Thoracic aorta (tissue), 2 donors: ENCODE measurements at regions not wholly inside any gene's neighbourhood (a gene's known extent, or its start where the extent isn't known, plus 50 kb on each side); places are given as distances from the start of the nearest gene placed in this dataset.

Experiments
- ATAC-seq: fragments of 150-250 bp; one replicate; pipeline ENCODE4 v1.8.0; 2017; ENCODE audit warnings: low read depth; ENCODE audit not compliant: insufficient number of reproducible peaks, low FRiP score
- DNase-seq: peaks from one replicate; pipeline ENCODE4 v3.0.0-alpha.2; 2020; ENCODE audit warnings: low spot score
- H3K27ac ChIP-seq, 2 donors: fragments of 200-600 bp; sonication (generic); 1 replicate in 1 of 2; 2 replicates in 1 of 2; pipeline ENCODE4 v1.5.1; 2016; ENCODE audit warnings: mild to moderate bottlenecking in 2 of 2, moderate library complexity in 2 of 2
- H3K27me3 ChIP-seq: fragments of 200-600 bp; sonication (generic); replicated peaks from 2 replicates; pipeline ENCODE4 v1.6.0; 2016; ENCODE audit warnings: mild to moderate bottlenecking; ENCODE audit not compliant: insufficient read depth
- H3K36me3 ChIP-seq: fragments of 200-600 bp; sonication (generic); one replicate; pipeline ENCODE4 v1.5.1; 2016
- H3K4me1 ChIP-seq, 2 donors: fragments of 200-600 bp; sonication (generic); 1 replicate in 1 of 2; 2 replicates in 1 of 2; pipeline versions ENCODE4 v1.5.1 to v1.6.0; 2016; ENCODE audit warnings: low read depth in 2 of 2, mild to moderate bottlenecking in 1 of 2; ENCODE audit not compliant: control insufficient read depth in 1 of 2
- H3K4me3 ChIP-seq: fragments of 200-600 bp; sonication (generic); 2 replicates; pipeline ENCODE4 v1.5.1; 2016; ENCODE audit warnings: mild to moderate bottlenecking
- H3K9me3 ChIP-seq: fragments of 200-600 bp; sonication (generic); 2 replicates; pipeline ENCODE4 v1.5.1; 2016
- TF ChIP-seq, protein P1 (sequence below): fragments of 200-600 bp; sonication (generic); IDR thresholded peaks from one replicate; pipeline ENCODE4 v1.5.1; 2019; ENCODE audit warnings: antibody characterized with exemption

DNA sequence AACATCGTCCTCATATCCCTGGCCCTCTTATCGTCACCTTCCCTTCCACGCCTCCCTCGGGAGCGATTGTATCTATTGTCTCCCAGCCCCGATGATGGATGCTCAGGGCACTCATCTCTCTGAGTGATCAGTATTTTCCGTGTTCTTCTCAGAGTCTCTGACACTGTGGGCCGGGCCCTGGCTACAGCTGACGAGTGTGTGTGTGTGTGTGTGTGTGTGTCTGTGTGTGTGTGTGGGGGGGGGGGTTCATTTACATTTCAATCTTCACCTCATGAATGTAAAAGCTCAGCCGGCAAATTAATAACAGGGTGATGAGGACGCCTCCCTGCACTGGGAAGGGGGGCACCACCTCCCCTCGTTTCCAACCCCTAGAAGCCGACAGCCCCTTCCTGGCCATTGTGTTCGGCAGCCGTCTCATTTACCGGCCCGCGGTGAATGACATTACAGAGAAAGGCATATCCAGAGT is 159.5 kb downstream of the SHOX start:
- Histone ChIP-seq H3K4me3 (no peak overlapping the region), H3K36me3 (no peaks in the 10 kb centered on the region), H3K4me1 (no peaks in the 10 kb centered on the region), H3K27ac (no peak overlapping the region), H3K27me3 (no peaks in the 10 kb centered on the region), H3K9me3 (no peaks in the 10 kb centered on the region)
- TF ChIP-seq, protein P1, sequence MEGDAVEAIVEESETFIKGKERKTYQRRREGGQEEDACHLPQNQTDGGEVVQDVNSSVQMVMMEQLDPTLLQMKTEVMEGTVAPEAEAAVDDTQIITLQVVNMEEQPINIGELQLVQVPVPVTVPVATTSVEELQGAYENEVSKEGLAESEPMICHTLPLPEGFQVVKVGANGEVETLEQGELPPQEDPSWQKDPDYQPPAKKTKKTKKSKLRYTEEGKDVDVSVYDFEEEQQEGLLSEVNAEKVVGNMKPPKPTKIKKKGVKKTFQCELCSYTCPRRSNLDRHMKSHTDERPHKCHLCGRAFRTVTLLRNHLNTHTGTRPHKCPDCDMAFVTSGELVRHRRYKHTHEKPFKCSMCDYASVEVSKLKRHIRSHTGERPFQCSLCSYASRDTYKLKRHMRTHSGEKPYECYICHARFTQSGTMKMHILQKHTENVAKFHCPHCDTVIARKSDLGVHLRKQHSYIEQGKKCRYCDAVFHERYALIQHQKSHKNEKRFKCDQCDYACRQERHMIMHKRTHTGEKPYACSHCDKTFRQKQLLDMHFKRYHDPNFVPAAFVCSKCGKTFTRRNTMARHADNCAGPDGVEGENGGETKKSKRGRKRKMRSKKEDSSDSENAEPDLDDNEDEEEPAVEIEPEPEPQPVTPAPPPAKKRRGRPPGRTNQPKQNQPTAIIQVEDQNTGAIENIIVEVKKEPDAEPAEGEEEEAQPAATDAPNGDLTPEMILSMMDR: no peak
- DNase-seq (no peak), ATAC-seq (no peak)

DNA sequence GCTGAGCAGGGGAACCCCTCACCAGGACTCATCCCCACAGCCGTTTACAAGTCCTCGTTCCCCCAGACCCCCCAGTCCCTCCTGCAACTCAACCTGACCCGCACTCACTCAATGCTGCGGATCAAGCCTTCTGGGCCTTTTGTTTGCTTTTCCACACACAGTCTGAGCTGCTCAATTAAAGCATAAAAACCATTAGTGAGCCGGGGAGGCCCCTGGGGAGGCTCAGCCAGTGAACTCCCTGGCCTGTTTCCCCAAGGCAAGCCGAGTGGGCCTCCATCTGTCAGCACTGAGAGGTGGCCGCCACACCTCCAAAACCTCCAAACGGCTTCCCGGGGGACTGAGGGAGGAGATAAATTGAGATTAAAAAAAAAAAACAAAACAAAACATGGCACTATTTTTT is 158.5 kb downstream of the SHOX start:
- Histone ChIP-seq H3K9me3 (no peaks in the 10 kb centered on the region), H3K27me3 (no peaks in the 10 kb centered on the region), H3K27ac (no peak overlapping the region), H3K4me3 (no peak overlapping the region), H3K4me1 (no peaks in the 10 kb centered on the region), H3K36me3 (no peaks in the 10 kb centered on the region)
- TF ChIP-seq, protein P1: no peak
- DNase-seq (no peak), ATAC-seq (no peak)

DNA sequence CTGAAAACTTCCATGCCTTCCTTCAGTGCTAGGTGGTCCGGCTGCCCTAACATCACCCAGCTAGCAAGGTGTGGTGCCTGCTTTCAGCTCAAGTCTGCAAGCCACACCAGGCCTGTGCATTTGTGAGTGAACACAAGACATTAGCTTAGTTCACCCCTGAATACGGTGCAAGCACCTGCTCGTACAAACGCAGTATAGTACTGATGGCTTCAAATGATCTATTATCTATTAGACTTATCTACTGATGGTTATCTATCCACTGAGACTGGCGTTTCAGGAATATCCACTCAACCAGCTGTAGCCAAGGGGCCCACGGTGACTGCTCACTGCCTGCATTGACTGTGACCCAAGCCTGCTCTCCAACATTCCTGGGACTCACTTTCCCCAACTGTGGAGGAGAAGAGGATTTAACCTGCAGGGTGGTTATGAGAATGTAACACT is 155.9 kb downstream of the SHOX start:
- Histone ChIP-seq H3K27me3 (no peaks in the 10 kb centered on the region), H3K4me1 (no peaks in the 10 kb centered on the region), H3K9me3 (no peaks in the 10 kb centered on the region), H3K27ac (no peak overlapping the region), H3K4me3 (no peak overlapping the region), H3K36me3 (no peaks in the 10 kb centered on the region)
- no peak for ATAC-seq
- no peak for DNase-seq
- TF ChIP-seq, protein P1: no peak

DNA sequence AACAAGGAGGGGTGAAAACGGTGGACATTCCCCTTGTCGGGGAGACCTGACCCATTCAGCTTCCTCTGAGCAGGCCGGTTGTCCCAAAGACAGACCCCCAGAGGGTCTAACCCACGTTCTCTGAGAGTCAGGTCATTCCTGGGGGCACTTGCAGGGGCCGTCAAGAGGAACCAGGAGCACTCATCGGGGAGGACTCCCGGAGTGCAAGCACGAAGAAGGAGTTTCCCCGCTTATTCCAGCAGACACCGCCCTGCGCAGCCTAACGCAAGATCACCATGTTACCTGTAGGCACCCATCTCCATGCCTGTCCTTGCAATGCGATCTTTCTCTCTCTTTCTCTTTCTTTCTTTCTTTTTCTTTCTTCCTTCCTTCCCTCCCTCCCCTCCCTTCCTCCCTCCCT is 154.2 kb downstream of the SHOX start:
- ATAC-seq (no peak), DNase-seq (no peak)
- Histone ChIP-seq H3K27ac (no peak overlapping the region), H3K9me3 (no peaks in the 10 kb centered on the region), H3K27me3 (no peaks in the 10 kb centered on the region), H3K4me1 (no peaks in the 10 kb centered on the region), H3K36me3 (no peaks in the 10 kb centered on the region), H3K4me3 (no peak overlapping the region)
- TF ChIP-seq, protein P1: no peak

DNA sequence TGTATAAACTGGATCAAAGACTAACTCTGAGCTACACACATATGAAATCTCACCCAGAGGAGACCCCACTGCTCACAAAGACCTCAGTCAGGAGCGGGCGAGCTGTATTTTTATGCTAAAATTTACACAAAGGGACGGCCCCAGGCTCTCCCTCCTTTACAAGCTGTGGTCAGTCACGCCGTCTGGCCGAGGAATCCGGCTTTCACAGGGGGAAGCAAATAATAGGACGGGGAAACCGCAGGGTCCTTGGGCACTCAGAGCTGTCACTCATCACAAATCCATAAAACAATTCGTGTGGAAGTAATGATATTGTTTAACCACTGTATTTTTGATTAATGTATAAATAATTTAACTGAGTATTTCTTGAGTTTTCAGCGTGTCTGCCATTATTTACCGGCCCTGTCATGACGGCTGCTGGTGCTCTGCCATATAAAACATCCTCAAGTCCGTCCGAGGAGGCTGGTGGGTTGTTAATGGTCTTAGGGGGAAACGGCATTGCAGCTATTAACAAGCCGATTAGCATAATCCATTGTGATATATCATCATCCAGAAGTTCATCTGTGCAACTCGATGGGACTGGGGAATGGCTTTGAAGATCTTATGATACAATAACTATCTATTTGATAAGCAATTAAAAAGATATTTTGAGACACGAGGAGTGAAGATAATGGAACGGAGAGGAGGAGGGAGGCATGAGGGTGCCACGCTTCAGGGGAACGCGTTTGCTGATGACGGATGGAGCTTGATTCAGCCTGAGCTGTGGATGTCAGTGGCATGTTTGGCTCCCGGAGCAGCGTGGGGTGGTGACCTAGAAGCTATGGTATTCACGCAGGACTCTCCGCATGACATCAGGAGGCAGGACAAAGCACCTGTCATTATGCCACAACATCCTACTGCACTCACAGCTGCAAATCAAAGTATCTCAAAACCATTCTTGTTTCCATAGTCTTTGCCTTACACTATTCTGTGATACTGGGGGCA is 150.9 kb downstream of the SHOX start:
- DNase-seq: no peak

More for the DNA sequence above, 150.9 kb downstream of the SHOX start:
- no peaks in the 10 kb centered on the region for H3K36me3 ChIP-seq
- H3K4me1 ChIP-seq: no peaks in the 10 kb centered on the region
- no peaks in the 10 kb centered on the region for H3K27me3 ChIP-seq
- H3K4me3 ChIP-seq: no peak overlapping the region
- TF ChIP-seq, protein P1: no peak
- H3K9me3 ChIP-seq: no peaks in the 10 kb centered on the region
- no peak for ATAC-seq
- H3K27ac ChIP-seq: no peak overlapping the region
